ENCODE measurements at regions not wholly inside any gene's neighbourhood (a gene's known extent, or its start where the extent isn't known, plus 50 kb on each side); places are given as distances from the start of the nearest gene placed in this dataset.

DNA sequence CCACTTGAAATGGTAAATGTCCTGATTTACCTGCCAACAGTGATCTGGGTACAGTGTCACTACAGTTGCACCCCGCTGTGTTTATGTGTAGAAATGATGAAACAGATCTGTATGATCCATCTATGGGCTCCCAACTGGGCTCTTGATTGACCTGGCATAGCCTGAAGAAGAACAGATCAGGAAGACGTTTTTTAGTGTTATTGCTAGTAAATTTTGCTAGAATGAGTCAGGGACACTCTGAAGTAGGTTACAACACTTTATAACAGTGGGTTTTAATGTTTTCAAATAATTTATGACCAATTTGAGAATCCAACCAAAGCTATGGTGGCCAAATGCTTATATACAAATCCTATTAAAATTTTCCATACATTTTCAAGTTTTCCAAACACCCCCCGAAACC is 110.3 kb downstream of the DKK1 start:
- H3K36me3 Mint-ChIP-seq (ENCODE audit: insufficient read depth in 1 of 3, low read depth in 3 of 3) = peaks cover 0 to 5% (median 2%) of the 10 kb centered on the region in 3 experiments; a peak in 2 of 7 replicates
- Histone ChIP-seq H3K4me2 (ENCODE audit: insufficient read depth, insufficient read length, low read length) (no peak overlapping the region), H3K9me3 (ENCODE audit: control insufficient read depth, low read depth, low read length) (no peaks in the 10 kb centered on the region), H3K9ac (ENCODE audit: extremely low read depth, insufficient read length, low read length) (no peak overlapping the region), H2BK20ac (ENCODE audit: low read depth, low read length, poor library complexity, severe bottlenecking) (no peak overlapping the region), H3K14ac (ENCODE audit: insufficient read depth, low read length) (no peak overlapping the region), H3K27ac (ENCODE audit: insufficient read length, low read depth, low read length) (no peak overlapping the region), H3K4me1 (ENCODE audit: insufficient read depth, low read length) (no peaks in the 10 kb centered on the region), H2BK15ac (ENCODE audit: low read depth, low read length) (no peak overlapping the region), H3K23ac (ENCODE audit: insufficient read length, low read depth, low read length) (no peak overlapping the region), H3K56ac (ENCODE audit: insufficient read length, low read depth, low read length) (no peak overlapping the region), H3K18ac (ENCODE audit: insufficient read length, low read depth, low read length) (no peak overlapping the region), H4K91ac (ENCODE audit: insufficient read length, low read depth, low read length) (no peak overlapping the region), H4K5ac (ENCODE audit: insufficient read length, low read depth, low read length) (no peak overlapping the region), H2BK120ac (ENCODE audit: low read depth, low read length, poor library complexity, severe bottlenecking) (no peak overlapping the region), H3K79me1 (ENCODE audit: insufficient read depth, low read depth, low read length, poor library complexity, severe bottlenecking) (no peaks in the 10 kb centered on the region), H4K8ac (replicated peaks; ENCODE audit: insufficient read length, low read depth, low read length) (no peak overlapping the region), H2BK12ac (ENCODE audit: insufficient read length, low read depth, low read length) (no peak overlapping the region), H3T11ph (ENCODE audit: low read length) (no peak overlapping the region), H4K20me1 (ENCODE audit: control insufficient read depth, insufficient read depth, insufficient read length) (no peaks in the 10 kb centered on the region), H3K23me2 (ENCODE audit: insufficient read length, low read depth, low read length, poor library complexity, severe bottlenecking) (no peaks in the 10 kb centered on the region), H3K27me3 (ENCODE audit: insufficient read depth, low read length) (no peaks in the 10 kb centered on the region), H3K4ac (ENCODE audit: low read depth, low read length) (no peak overlapping the region), H2AFZ (ENCODE audit: low read length) (no peak overlapping the region), H2BK5ac (ENCODE audit: insufficient read length, low read length) (no peak overlapping the region), H3K79me2 (ENCODE audit: insufficient read depth, low read length) (no peaks in the 10 kb centered on the region), H2AK5ac (ENCODE audit: insufficient read length, low read length) (no peak overlapping the region)
- peaks cover 5 to 8% of the 10 kb centered on the region in 2 experiments for H3K4me1 Mint-ChIP-seq
- no peak overlapping the region; a peak in 1 of 7 replicates for H3K27ac Mint-ChIP-seq
- H3K9me3 Mint-ChIP-seq = peaks cover 3 to 9% of the 10 kb centered on the region in 2 experiments
- TF ChIP-seq, protein P1, sequence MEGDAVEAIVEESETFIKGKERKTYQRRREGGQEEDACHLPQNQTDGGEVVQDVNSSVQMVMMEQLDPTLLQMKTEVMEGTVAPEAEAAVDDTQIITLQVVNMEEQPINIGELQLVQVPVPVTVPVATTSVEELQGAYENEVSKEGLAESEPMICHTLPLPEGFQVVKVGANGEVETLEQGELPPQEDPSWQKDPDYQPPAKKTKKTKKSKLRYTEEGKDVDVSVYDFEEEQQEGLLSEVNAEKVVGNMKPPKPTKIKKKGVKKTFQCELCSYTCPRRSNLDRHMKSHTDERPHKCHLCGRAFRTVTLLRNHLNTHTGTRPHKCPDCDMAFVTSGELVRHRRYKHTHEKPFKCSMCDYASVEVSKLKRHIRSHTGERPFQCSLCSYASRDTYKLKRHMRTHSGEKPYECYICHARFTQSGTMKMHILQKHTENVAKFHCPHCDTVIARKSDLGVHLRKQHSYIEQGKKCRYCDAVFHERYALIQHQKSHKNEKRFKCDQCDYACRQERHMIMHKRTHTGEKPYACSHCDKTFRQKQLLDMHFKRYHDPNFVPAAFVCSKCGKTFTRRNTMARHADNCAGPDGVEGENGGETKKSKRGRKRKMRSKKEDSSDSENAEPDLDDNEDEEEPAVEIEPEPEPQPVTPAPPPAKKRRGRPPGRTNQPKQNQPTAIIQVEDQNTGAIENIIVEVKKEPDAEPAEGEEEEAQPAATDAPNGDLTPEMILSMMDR (conservative IDR thresholded peaks at IDR 0.05) = no peak
- no peak for DNase-seq
- WGBS (ENCODE audit: extremely low coverage, insufficient read length, low lambda C conversion rate) = no CpG with 5 or more reads among the region's 3 CpGs
- H3K4me3 Mint-ChIP-seq = no peak overlapping the region
- H3K27me3 Mint-ChIP-seq (ENCODE audit: low read depth) = no peaks in the 10 kb centered on the region
